HCT116 (cell line): ENCODE measurements at regions not wholly inside any gene's neighbourhood (a gene's known extent, or its start where the extent isn't known, plus 50 kb on each side); places are given as distances from the start of the nearest gene placed in this dataset.

Experiments
- CBX3 ChIP-seq: IDR thresholded peaks from 2 replicates; pipeline ENCODE4 v1.6.1; 2012; ENCODE audit warnings: low read depth
- POLR2A ChIP-seq: IDR thresholded peaks from 2 replicates; pipeline ENCODE4 v1.7.0; 2011; ENCODE audit warnings: borderline replicate concordance; ENCODE audit not compliant: insufficient read depth, insufficient read length; ENCODE audit errors: extremely low read depth
- TF ChIP-seq, protein P1 (sequence below): IDR thresholded peaks from 2 replicates; pipeline ENCODE4 v1.6.1; 2012

DNA sequence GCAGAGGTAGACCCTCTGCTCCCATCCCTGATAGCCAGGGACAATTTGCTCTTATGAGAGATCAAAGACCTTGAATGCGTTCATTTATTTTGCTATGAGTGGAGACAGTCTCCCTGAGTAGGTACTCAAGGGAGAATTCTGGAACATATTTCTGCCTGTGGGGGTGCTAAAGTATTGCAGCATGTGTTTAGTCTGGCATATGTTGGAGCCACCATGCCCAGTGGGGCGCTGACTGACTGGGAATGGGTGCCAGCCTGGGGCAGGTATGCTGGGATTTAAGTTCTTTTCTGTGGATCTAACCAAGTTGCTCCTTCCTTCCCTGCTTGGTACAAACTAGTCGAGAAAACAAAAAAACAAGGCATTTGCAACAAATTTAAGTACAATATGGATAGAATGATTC lies 99.1 kb downstream of the JCAD start:
- no peak for TF ChIP-seq CBX3
- TF ChIP-seq, protein P1, sequence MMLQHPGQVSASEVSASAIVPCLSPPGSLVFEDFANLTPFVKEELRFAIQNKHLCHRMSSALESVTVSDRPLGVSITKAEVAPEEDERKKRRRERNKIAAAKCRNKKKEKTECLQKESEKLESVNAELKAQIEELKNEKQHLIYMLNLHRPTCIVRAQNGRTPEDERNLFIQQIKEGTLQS = no peak
- TF ChIP-seq POLR2A = no peak
